ENCODE measurements at regions not wholly inside any gene's neighbourhood (a gene's known extent, or its start where the extent isn't known, plus 50 kb on each side); places are given as distances from the start of the nearest gene placed in this dataset.

GRCh38 chr4:177562859-177563258, 120.6 kb upstream of the AGA start:
- H3K4me3 ChIP-seq (replicated peaks in 1 of 2; ENCODE audit: low read depth in 1 of 2, low read length in 2 of 2): no peak overlapping the region
- no peaks in the 10 kb centered on the region for H3K9me2 ChIP-seq (ENCODE audit: insufficient read depth)
- H3K4me2 ChIP-seq (ENCODE audit: low read length): no peak overlapping the region
- no peak overlapping the region for H3K9ac ChIP-seq (ENCODE audit: low read length)
- no peaks in the 10 kb centered on the region for H3K36me3 ChIP-seq (ENCODE audit: control insufficient read depth in 1 of 2, insufficient read depth in 2 of 2, low read length in 2 of 2)
- ATAC-seq: no peak
- CTCF ChIA-PET: interaction anchor here (1.1 kb wide), 1 partner anchor 16 kb away, joined by 3 read pairs; no protein-coding TSS in a partner anchor
- no peaks in the 10 kb centered on the region for H3K9me3 ChIP-seq (ENCODE audit: control insufficient read depth in 1 of 2, insufficient read depth in 1 of 2, low read depth in 1 of 2, low read length in 2 of 2)
- DNase-seq (ENCODE audit: low read depth, low spot score): no peak
- TF ChIP-seq EGR1 (IDR thresholded peaks at IDR 0.05; ENCODE audit: low read depth) (no peak), YY1 (IDR thresholded peaks at IDR 0.05; ENCODE audit: extremely low read depth, insufficient replicate concordance, low read depth, low read length) (no peak)
- RAD21 ChIA-PET (ENCODE audit: low non-redundant PET in 1 of 2, low total read pairs in 2 of 2, uncharacterized antibody in 2 of 2, unreplicated experiment in 2 of 2): no interaction called here
- H3K27ac ChIP-seq (ENCODE audit: low read depth, low read length): no peak overlapping the region
- no peaks in the 10 kb centered on the region for H4K20me1 ChIP-seq (ENCODE audit: insufficient read depth)
- BruUV-seq (replicated peaks): no TSS peak
- no peaks in the 10 kb centered on the region for H3K79me2 ChIP-seq (ENCODE audit: insufficient read depth, low read length)
- intact Hi-C loops (cut with micrococcal nuclease): no loop called here
- POLR2A ChIA-PET: no interaction called here
- no peaks in the 10 kb centered on the region for H3K4me1 ChIP-seq (ENCODE audit: control insufficient read depth in 1 of 2, insufficient read depth in 2 of 2, low read length in 2 of 2)
- H2AFZ ChIP-seq (ENCODE audit: low read depth, low read length, poor library complexity, severe bottlenecking): no peak overlapping the region
- H3K27me3 ChIP-seq (ENCODE audit: insufficient read depth, low read length): no peaks in the 10 kb centered on the region

GRCh38 chr4:177566691-177567090, 124.5 kb upstream of the AGA start:
- no peak overlapping the region for H3K9ac ChIP-seq (ENCODE audit: low read length)
- no peak for ATAC-seq
- no peaks in the 10 kb centered on the region for H3K27me3 ChIP-seq (ENCODE audit: insufficient read depth, low read length)
- no peaks in the 10 kb centered on the region for H3K36me3 ChIP-seq (ENCODE audit: control insufficient read depth in 1 of 2, insufficient read depth in 2 of 2, low read length in 2 of 2)
- H3K79me2 ChIP-seq (ENCODE audit: insufficient read depth, low read length): no peaks in the 10 kb centered on the region
- no TSS peak for BruUV-seq (replicated peaks)
- H3K4me3 ChIP-seq (replicated peaks in 1 of 2; ENCODE audit: low read depth in 1 of 2, low read length in 2 of 2): no peak overlapping the region
- intact Hi-C loops (cut with micrococcal nuclease): no loop called here
- H4K20me1 ChIP-seq (ENCODE audit: insufficient read depth): no peaks in the 10 kb centered on the region
- H3K4me2 ChIP-seq (ENCODE audit: low read length): no peak overlapping the region
- CTCF ChIA-PET: interaction anchor here (1.4 kb wide), 1 partner anchor 12 kb away, joined by 5 read pairs; no protein-coding TSS in a partner anchor
- RAD21 ChIA-PET (ENCODE audit: low non-redundant PET in 1 of 2, low total read pairs in 2 of 2, uncharacterized antibody in 2 of 2, unreplicated experiment in 2 of 2): no interaction called here
- no peaks in the 10 kb centered on the region for H3K4me1 ChIP-seq (ENCODE audit: control insufficient read depth in 1 of 2, insufficient read depth in 2 of 2, low read length in 2 of 2)
- no peak overlapping the region for H3K27ac ChIP-seq (ENCODE audit: low read depth, low read length)
- no peaks in the 10 kb centered on the region for H3K9me2 ChIP-seq (ENCODE audit: insufficient read depth)
- TF ChIP-seq CBX3 (IDR thresholded peaks at IDR 0.05; ENCODE audit: low read depth): no peak
- TF ChIP-seq SRF (IDR thresholded peaks at IDR 0.05; ENCODE audit: low read depth): no peak
- no peak for TF ChIP-seq EGR1 (IDR thresholded peaks at IDR 0.05; ENCODE audit: low read depth)
- no peak for TF ChIP-seq ATF3 (IDR thresholded peaks at IDR 0.05)
- no peak for TF ChIP-seq JUND (IDR thresholded peaks at IDR 0.05)
- POLR2A ChIA-PET: no interaction called here
- no peak overlapping the region for H2AFZ ChIP-seq (ENCODE audit: low read depth, low read length, poor library complexity, severe bottlenecking)
- DNase-seq (ENCODE audit: low read depth, low spot score): no peak
- no peaks in the 10 kb centered on the region for H3K9me3 ChIP-seq (ENCODE audit: control insufficient read depth in 1 of 2, insufficient read depth in 1 of 2, low read depth in 1 of 2, low read length in 2 of 2)

Measured in HCT116 (cell line).